ENCODE measurements at regions not wholly inside any gene's neighbourhood (a gene's known extent, or its start where the extent isn't known, plus 50 kb on each side); places are given as distances from the start of the nearest gene placed in this dataset.

GRCh38 chr11:15840966-15841365 is 515.4 kb downstream of the SOX6 start:
- TF ChIP-seq CTCF (IDR thresholded peaks at IDR 0.05) (no peak), POLR2A (IDR thresholded peaks at IDR 0.05) (no peak)
